GM18505 (cell line): ENCODE measurements at regions not wholly inside any gene's neighbourhood (a gene's known extent, or its start where the extent isn't known, plus 50 kb on each side); places are given as distances from the start of the nearest gene placed in this dataset.

Experiments used
- ATAC-seq: cut with Tn5 transposase; IDR thresholded peaks from one replicate; pipeline ENCODE4 v1.9.1; 2021; ENCODE audit not compliant: unreplicated experiment
- POLR2A ChIP-seq: IDR thresholded peaks from 4 replicates; pipeline ENCODE4 v1.6.1; 2011; ENCODE audit warnings: borderline replicate concordance; ENCODE audit not compliant: insufficient read depth, insufficient read length; ENCODE audit errors: extremely low read depth

DNA sequence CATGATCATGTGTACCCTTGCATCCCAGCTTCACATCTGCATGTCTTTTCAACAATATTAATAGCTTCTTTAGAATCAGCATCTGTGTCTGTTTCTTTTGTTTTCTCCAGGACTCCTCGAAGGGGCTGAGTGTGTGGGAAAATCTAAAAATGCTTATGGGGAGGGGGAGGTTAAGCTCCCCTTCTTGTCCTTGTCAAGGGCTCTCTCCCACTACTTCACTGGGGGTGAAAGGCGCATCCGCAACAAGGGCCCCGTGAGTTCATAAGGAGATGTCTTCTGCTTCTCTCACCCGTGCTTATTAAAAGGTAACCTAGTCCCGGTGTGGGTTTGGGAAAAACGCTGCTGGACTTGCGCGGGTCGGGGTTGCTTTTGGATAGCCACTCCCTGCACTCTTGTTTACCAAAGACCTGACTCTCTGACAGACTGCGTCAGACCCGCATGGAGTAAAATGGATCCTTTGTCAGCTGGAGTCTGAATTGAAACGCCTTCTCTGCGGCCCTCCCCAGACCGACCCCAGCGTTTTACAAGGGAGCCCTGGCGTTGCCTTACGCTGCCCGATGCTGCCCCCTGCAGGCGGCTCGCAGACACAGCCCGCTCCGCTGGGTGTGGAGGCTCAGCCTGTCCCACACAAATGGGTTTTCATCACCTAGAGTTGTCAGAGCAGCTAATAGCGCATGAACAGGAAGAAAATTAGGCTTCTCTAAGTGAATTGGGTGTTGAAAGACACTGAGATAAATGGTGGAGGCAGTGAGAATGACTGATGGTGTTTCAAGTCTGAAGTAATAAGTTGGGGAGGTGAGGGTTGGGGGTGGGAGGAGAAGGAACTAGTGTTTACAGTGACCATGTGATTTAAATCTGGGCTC, 53.8 kb downstream of the IER5 start:
- no peak for TF ChIP-seq POLR2A
- ATAC-seq = peak; percentile 79

- ATAC-seq = no peak
- no peak for TF ChIP-seq POLR2A
These were observed 54.8 kb downstream of the IER5 start for GRCh38 chr1:181143102-181143859.

DNA sequence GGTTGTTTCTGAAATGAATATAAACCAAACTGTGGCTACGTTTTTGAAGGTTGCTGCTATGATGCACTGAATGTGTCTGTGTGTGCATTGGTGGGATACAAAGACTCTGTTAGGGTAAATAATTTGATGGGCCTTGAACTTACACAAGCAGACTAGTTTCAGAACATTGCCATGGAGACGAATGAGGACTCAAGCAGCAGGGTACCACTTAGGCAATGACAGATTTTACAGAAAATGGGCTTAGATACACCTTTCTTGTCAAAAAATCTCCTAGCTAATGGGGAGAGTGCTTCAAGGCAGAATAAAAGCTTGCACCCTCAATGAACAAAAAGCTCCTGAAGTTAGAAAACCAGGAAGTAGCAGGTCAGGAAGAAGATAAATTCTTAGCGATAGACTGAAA, 55.7 kb downstream of the IER5 start:
- no peak for ATAC-seq
- no peak for TF ChIP-seq POLR2A

DNA sequence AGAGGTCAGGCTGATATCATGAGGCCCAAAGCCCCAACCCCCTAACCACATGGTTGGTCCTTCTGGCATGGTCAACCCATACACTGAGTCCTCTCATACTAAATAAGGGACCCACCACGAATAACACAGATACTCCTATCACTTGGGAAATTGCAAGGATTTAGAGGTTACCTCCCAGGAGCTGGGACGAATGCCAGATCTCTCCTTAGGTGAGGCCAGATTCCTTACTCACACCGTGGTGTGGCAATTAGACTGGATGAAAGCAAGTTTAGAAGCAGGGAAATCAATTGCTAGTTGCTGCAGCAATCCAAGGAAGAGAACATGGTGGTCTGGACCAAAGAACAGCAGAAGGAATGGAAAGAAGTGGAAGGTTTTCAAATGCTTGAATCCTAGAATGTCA, 60.1 kb downstream of the IER5 start:
- TF ChIP-seq POLR2A = no peak

GRCh38 chr1:181149326-181150125, 61.0 kb downstream of the IER5 start:
- TF ChIP-seq POLR2A = peak; percentile 48
- ATAC-seq = peak; percentile 67

More for the DNA sequence above, 60.1 kb downstream of the IER5 start:
- no peak for ATAC-seq

GRCh38 chr1:181150273-181150672, 61.8 kb downstream of the IER5 start:
- no peak for TF ChIP-seq POLR2A
- ATAC-seq = no peak

DNA sequence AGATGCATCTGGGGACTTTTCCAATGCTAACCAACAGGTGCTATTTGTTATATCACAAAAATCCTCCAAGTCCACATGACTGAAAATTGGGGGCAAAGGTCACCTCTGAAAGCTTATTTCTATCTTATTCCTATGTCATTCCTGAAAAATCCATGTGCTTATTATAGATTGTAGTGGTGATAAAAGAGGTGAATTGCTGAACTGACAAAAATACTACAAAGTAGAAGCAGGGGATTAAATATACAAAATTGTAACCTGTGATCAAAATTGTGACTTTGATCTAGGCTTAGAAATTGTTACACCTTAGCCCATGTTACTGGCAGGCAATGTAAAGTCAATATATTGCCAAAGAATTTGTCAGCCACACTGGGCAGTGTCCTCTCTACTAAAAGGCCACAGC, 62.3 kb downstream of the IER5 start:
- TF ChIP-seq POLR2A = no peak
- ATAC-seq = no peak

- no peak for TF ChIP-seq POLR2A
- no peak for ATAC-seq
These were observed 63.2 kb downstream of the IER5 start for GRCh38 chr1:181151378-181152326.

GRCh38 chr1:181152892-181153633, 64.6 kb downstream of the IER5 start:
- TF ChIP-seq POLR2A = peak; percentile 62

DNA sequence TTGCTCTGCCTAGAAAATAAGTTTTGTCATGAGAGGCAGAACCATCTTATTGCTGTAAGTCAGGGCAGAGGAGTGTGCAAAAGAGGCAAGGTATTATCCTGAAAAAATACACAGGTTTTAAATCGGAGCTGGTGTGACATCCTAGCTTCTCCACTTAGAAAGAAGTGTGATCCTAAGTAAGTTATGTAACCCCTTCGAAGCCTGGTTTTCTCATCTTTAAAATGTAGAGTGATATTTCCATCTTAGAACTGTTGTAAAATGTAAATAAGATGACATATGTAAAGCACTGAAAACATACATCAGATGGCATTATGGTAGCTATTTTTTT, 65.1 kb downstream of the IER5 start:
- TF ChIP-seq POLR2A = no peak
- ATAC-seq = no peak

More at GRCh38 chr1:181152892-181153633, 64.6 kb downstream of the IER5 start:
- ATAC-seq = peak; percentile 66

GRCh38 chr1:181155339-181155738, 66.8 kb downstream of the IER5 start:
- no peak for ATAC-seq
- no peak for TF ChIP-seq POLR2A
